ENCODE measurements at regions not wholly inside any gene's neighbourhood (a gene's known extent, or its start where the extent isn't known, plus 50 kb on each side); places are given as distances from the start of the nearest gene placed in this dataset.

DNA sequence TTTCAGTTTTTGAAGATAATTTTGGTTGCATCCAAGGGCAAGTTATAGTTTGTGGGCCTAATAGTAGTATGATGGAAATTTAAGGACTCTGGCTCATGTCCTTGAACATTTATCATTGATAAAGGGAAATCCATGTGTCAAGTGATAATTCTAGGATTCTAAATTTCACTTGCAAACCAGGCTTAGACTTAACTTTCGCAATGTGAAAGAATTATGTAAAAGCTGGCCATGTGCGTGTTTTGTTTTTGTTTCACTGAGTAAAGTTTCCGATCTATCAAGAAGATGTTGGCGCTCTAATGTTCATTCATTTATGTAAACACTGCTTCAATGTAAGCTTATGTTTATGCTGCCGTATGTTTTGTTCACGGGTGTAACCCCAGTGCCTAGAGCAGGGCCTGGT lies 302.0 kb downstream of the SOX4 start:
- no peak for DNase-seq

DNA sequence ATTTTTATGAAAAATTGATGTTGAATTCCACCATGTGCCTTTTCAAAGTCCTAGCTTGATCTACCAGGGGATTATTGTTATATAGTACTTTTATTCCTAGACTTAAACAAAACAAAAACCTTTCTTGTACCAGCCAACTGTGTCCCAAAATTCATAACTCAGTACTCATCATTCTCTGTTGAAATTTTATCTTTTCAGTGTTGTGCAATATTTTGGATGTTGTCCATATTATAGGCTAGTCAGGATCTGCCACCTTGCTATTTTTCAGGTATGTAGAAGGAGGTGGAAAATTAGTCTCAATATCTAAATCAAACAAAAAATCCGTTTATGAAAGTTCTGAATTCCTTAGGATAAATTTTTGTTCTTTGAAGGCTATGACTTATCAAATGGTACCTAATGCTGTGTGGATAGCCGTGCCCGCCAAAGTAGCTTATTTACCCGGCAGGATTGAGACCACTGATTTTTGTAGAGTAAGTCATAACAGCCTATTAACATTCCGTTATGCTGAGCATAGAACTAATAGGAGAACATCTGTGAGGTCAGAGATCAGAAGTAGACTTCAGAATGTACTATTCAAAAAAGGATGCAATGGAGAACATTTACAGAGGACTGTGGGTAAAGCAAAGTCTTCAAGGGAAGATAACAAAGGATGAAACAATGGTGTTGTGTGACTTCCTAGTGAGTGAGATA lies 304.7 kb downstream of the SOX4 start:
- DNase-seq = no peak

DNA sequence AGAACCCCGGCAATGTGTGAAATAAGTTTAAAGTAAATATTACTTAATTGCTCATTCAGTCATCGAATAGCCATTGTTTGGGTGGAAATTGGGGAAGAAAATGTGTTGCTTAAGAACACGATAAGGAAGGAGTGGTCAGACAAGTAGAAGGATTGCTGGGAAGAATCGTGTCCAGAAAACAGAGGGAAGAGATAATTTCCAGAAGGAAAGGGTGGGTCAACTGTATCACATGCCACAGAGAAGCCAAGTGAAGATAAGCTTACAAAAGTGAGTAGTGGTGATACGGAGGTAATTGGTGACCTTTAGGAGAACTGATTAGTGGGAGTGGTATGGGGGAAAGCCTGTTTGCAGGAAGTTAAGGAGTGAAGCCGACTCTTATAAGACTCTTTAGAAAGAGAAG lies 306.2 kb downstream of the SOX4 start:
- DNase-seq = no peak

DNA sequence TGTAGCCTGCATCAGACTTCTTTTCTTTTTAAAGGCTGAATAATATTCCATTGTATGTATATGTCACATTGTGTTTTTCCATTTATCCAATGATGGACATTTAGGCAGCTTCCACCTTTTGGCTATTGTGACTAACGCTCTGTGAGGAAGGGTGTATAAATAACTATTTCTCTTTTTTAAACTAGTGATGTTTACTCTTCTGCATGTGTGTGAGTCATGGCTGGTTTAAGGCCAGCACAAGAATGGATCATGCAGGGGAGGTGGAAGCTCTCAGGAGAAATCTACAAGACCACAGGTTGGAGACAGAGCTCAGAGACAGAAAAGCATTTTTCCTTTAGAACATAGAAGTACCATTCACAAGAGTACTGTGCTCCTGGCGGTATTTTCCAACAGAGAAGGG lies 307.2 kb downstream of the SOX4 start:
- no peak for DNase-seq

DNA sequence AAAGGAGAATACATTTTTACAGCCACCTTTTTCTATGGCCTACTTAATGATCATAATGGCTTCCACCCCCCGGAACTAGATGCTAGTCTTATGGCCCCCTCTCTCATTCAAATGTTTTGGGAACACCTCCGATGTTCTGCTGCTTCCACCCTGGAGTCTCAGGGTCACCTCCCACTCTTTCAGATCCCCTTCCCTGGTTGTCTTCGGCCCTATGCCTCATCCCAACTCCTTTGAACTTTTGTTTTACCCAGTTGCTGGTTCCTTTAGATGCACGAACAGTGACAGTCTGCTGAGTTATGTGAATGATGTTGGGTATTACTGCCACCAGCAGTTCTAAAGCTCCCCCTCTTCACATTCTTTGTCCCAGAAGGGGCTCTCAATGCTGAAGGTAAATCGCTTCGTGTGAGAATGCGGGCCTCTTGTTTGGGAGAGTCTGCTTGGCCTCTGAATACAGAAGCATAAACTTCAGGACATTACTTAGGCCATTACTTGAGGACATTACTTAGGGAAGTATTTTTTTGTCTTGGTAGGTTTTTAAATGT lies 309.1 kb downstream of the SOX4 start:
- no peak for DNase-seq

DNA sequence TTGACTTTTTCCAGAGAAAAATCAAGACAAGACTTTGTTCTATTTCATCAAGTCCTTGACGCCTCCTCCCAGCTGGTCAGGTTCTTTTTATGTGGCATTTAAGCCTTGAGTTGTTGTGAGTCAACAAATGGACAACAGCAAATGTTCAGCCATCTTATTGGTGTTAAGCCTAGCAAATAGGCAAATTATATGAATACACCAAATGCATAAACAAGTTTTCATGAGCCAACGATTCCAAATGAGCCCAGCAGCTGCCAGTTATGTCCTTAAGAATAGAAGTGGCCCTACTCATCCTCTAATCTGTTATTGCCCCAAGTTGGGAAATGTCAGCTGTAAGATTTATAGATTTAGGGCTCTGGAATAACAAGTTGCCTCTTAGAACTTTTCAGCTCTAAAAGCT lies 312.0 kb downstream of the SOX4 start:
- no peak for DNase-seq

DNA sequence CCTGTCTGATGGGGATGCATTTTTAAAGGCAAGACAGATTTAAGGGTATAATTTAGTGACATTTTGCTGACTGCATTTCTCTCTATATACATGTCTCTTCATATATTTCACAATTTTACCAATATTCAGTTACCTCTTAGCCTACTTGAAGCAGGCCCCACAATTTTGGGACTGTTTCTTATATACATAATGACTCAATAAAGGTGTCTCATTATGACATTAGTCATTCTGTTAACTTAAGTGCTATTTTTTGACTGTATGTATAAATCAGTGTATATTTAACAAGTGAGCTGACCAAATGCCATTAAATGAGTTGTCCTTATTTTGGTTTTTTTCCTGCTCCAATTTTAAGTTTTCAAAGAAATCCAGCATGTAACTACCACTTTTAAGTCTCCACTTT lies 313.3 kb downstream of the SOX4 start:
- DNase-seq = no peak

DNA sequence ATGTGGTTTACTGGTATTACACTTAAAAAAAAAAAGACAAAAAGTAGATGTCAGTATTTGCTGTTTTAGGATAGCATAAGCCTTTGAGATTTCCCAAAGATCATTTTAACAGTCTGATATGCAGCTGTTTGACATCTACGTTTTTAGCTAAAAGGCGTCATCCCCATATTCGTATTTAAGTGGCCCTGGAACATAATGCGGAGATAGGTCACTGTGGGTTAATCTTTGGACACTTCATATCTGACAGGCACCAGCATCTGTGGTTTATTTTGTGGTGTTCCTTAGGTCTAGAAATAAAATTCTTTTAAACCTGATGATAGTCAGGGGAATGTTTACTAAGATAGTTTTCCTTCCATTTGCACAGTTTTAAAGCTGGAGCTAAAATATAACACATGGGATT lies 313.7 kb downstream of the SOX4 start:
- no peak for DNase-seq

DNA sequence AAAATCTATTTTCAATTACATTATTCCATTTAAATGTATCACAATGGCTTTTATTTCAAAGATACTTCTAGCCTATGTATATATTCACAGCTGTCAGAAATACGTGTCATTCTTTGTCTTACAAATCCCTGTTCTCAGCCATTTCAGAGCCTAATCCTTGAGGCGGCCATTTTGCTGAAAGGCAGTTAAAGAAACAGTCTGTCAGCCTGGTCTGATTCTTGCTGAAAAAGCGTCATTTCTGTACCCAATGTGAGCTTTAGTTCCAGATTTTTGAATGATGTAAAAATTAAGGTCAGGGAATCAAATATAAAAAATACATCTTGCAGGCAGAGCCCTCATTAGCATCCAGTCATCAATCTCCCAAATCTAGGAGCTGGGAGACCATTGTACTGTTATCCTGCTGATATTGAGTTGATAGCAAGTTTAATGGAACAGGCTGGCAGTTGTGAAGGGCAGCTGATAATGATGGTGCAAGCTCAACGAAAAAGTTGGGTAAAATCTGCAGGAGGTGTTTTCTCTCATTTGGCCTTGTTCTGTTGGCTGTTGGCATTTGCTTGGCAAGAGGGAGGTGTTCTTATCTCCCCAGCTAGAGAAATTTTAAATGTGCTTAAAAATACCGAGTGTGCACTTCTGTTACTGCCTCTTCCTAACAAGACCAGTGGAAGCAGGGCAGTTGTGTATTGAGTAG lies 314.8 kb downstream of the SOX4 start:
- no peak for DNase-seq

DNA sequence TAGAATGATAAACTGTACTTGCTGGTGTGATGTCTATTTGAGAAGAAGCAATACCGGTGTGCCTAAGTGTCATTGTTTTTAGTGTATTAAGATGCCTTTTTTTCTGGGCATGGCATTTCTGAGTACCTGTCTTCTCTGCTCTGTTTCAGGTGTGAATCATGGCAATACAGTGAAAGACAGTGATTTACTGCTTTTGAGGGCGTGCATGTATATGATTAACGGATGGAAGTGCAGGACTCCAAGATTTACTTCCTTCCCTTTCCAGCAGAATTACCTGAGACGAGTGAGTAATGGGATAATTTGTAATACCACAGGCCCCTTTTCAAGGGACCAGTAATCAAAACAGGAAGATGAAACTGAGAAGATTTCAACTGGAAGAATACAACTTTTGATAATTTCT lies 315.8 kb downstream of the SOX4 start:
- DNase-seq = no peak

DNA sequence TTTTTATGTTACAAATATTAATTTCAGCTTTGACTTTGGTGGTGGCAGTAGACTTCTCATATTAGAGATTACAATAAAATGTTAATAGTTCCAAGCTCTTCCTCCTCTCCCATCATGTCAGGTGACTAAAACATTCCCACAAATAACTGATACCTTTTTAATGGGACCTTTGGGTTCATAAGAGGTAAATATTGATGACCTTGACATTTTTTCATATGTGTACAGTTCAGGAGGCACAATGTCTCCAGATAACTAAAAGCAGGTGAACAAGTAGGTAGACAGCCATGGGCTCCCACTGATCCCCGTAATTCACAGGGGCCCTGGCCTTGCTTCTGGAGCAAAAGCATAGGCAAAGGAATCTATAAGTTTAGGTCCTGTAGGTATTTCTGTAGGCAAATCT lies 317.7 kb downstream of the SOX4 start:
- no peak for DNase-seq

DNA sequence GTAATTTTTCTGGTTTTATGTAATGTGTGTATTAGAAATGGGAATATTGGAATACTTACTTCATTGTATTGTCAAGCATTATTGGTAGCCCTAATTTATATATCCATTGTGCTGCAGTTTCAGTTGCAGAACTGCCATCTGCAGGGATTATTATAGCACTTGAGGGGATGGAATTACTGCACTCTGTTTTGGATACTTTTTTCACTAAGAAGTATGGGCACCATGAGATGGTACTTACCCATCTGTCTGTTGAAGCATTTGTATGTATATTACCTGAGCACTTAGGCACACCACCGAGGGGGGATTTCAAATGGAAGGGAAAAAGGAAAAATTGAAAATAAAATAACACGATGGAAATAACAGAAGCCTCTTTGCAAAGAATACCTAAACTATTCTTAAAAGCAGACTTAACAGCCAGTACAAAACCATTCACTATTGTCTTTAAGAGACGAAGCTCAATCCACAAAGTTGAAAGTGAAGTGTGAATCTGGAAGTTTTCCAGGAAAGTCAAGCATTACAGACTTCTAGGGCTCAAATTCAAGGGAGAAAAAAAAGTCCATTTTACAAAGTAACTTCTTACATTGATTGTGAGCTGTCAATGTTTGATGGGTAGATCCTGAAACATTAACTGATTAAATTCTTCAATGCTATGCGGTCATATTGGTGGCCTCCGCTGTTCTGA lies 318.7 kb downstream of the SOX4 start:
- DNase-seq = no peak

DNA sequence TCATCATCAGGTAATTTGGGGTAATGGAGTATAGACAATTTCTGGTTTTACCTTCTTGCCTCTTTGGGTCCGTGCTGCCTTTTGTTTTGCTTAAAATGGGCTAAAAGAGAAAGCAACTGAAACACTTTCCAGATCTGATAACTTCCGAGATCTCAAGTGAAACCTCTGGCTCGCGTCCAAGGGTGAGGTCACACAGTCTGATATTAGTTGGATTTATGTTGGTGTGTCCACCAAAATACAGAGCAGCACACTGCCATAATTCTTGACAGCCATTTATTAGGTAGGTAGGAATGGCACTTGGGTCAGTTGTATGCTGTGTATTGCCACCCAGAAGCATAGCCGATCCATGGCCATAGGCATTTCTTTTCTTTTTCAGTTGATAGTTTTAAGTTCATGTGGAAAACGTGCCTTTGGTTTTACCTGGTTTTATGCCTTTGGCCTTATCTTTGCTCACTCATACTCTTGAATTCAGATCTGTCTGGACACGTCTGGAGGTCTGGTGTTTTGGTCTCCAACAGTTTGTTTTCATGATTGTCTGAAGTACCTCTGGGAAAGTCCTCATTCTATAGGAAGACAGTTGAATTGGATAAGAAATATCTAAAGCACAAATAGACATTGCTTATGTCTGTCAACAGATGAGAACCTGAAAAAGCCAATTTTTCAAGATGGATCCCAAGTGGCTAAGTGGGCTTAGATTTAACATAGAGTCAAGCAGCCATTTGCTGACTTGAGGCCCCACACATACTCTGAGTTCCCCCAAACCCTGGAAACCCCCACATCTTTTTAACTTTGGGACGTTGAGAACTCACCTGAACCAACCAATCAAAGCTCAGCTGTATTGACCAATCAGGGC lies 320.8 kb downstream of the SOX4 start:
- peak; percentile 75 for DNase-seq

DNA sequence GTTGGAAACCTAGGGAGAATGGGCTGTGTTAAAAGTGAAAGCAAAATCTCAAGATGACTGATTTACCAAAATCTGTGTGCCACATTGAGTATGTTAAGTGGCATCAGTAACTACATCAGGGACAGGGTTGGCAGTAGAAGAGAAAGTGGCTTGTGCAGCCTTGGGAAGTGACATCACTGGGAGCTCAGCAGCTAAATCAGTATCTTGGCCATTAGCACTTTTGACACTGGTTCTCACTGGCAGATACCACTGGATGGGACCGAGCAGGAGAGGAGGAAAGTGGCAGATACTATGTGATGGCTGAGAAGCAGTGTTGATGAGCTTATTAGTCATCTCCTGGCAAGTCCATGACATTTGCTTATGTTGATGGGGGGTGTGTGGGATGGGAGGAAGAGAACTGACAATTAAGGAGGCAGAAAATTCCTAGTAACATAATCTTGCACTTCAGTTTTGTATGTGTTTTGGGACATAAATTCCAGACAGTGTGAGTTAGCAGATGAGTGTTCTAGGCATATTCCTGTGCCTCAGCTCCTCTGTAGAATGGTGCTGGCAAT lies 322.2 kb downstream of the SOX4 start:
- DNase-seq = no peak

DNA sequence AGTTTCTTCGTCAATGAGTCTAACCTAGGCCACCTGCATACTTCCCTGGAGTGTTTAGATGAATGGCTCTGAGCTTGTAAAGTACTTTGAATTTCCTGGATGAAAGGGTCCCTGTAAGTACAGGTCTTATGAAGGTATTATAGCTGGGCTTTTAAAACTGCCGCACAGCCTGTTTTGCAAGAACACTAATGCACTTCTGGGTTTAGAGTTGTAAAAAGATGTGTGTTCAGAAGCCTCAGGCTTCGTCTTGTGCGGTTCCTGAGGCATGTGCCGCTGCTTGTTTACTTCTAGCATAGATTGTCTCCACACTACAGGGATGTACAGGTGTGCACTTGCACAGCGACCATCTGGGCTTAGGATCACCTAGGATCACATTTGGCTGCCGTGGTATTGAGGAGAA lies 324.5 kb downstream of the SOX4 start:
- DNase-seq = no peak

DNA sequence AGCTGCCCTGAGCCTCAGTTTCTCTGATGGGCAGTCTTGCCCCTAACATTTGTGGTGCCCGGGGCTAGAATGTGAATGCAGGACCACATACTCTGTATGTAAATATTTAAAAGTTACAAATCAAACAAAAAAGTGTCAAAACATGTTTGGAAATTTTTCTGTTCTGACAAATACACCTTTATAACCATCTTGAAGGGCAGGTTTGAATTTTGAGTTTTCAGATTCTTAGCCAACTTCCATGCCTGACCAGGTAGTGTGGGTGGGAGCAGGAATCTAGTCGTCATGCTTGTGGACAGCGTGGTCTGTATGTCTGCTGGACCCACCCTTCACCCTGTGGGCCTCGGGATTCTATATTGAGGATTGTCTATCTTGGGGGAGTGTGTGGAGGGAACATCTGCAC lies 325.1 kb downstream of the SOX4 start:
- no peak for DNase-seq

DNA sequence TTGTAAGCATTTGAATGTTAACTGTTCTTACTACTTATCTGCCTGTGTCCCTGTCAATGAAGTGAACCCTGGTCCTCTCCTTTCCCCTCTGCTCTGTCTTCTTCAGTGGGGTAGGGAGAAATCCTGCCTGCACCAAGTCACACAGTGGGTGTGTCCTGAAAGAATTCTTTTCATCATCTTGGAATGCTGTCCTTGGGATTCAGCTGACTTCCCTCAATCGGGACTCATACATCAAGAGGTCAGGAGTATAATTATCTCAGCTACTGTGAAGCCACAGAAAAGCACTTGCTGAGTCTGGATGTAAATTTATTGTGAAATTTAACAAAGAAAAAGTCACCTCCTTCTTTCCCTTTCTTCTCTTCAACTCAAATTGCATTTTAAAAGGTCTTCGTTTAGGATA lies 328.5 kb downstream of the SOX4 start:
- DNase-seq = no peak

DNA sequence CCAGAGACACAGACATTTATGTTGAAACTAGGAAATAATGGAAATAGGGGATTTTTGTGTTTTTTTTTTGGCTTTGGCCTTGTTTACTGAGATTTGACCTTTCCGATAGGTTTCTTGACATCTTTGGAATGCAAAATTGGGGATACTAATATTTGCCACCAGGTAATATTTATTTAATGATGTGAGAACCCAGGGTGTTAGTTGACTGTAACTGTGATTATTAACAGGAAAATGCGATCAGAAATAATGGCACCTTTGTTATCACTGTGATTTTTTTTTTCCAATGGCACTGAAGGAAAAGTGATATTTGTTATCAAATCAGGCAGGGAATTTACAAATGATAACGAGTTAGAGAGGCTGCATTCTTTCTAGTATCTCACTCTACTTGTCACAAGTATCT lies 330.5 kb downstream of the SOX4 start:
- no peak for DNase-seq

DNA sequence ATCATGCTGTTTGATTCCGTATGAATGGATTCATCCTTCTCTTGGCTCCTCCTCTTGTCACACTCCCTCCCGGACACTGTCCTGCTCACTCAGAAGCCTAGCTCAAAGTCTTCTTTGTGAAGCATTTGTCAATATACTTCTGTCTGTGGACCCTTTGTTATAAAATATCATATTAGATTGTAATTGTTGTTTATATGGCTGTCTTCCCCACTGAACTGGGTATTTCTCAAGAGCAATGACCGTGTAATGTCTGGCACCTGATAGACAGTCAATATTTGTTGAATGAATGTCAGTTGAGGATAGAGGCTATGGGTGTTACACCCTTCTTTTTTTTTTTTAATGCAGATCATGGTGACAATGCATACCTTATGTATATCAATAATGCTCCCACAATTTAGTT lies 335.3 kb downstream of the SOX4 start:
- no peak for DNase-seq

DNA sequence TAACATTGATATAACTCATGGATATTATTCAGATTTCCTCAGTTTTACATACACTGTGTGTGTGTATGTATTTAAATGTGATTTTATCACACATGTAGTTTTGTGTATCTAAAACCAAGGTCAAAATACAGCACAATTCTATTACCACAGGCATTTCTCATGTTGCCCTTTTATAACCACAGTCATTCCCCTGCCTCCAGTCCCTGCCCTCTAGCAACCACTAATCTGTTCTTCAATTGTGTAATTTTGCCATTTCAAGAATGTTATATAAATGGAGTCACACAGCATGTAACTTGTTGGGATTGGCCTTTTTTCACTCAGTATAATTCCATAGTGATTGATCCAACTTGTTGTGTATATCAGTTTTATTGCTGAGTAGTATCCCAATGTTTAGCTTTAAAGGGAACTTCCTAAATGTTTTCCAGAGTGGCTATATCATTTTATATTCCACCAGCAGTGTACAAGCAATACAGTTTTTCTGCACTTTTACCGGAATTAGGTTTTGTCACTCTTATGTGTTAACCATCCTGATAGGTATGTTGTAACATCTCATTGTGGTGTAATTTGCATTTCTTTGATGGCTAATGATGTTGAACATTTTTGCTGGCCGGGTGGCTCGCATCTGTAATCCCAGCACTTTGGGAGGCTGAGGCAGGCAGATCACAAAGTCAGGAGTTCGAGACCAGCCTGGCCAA lies 338.2 kb downstream of the SOX4 start:
- DNase-seq = no peak

DNA sequence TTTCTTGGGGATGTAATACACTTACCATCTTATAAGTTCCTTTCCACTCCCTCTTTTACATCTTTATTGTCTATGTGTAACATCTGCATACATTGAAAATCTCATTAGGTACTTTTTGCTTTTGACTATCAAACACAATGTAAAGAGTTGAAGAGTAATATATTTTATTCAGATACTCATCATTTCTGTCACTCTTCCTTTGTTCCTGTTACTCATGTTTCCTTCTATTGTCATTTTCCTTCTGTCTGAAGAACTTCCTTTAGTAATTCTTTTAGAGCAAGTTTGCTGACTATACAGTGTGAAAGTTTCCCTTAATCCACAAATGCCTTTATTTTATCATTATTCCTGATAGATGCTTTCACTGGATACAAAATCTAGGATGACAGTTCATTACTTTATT lies 339.8 kb downstream of the SOX4 start:
- DNase-seq = no peak

DNA sequence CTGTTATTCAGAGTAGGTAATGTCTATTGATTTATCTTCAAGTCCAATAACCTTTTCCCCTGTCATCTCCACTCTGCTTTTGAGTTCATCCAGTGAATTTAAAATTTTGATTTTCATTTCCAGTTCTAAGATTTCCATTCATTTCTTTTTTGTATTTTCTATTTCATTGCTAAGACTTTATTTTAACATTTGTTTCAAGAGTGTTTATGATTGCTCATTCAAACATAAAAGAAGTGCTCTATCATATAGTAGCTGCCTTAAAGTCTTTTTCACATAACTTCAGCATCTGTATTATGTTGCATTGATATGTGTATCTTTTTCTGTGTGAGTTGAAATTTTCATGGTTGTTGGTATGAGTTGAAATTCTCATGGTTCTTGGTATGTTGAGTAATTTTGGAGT lies 341.6 kb downstream of the SOX4 start:
- DNase-seq = no peak
